Body of pancreas (tissue), 4 donors: ENCODE measurements at regions not wholly inside any gene's neighbourhood (a gene's known extent, or its start where the extent isn't known, plus 50 kb on each side); places are given as distances from the start of the nearest gene placed in this dataset.

ENCODE experiments used
- CTCF ChIP-seq, 7 experiments: fragments of 450-650 bp in 4 of 7; fragments of 200-600 bp in 3 of 7; sonication (generic) in 3 of 7; IDR thresholded peaks; one replicate each; pipeline ENCODE4 v1.5.1; 2016 to 2019; ENCODE audit warnings: antibody characterized with exemption in 7 of 7
- POLR2A ChIP-seq, 3 donors: fragments of 450-650 bp; IDR thresholded peaks; one replicate each; pipeline ENCODE4 v1.6.1; 2016; ENCODE audit warnings: antibody characterized with exemption in 3 of 3, mild to moderate bottlenecking in 2 of 3

- TF ChIP-seq CTCF (IDR thresholded peaks at IDR 0.05) (no peak), POLR2A (IDR thresholded peaks at IDR 0.05) (no peak)
These were observed 210.1 kb downstream of the KDR start for GRCh38 chr4:54915276-54915675.
